ENCODE measurements at regions not wholly inside any gene's neighbourhood (a gene's known extent, or its start where the extent isn't known, plus 50 kb on each side); places are given as distances from the start of the nearest gene placed in this dataset.

DNA sequence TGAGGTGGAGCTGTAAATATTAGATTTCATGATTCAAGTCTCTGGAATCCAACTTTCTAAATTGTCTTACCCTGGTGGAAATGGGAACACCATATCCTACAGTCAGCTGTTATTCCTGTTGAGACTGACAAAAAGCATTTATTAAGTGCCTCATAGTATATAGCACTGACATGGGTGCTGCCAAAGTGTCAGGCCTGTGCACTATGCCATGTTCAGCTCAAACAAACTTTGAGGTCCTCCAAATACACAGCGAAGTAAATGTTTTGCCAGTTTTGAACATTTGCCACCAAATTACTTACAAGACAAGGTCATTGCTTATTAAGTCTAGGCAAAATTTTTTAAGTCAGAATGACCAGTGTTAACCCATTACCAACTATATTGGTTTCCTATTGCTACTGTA lies 162.9 kb upstream of the SLC25A13 start:
- no peak for TF ChIP-seq CEBPB (IDR thresholded peaks at IDR 0.05; ENCODE audit: low read depth)
- no peak for TF ChIP-seq SP1 (IDR thresholded peaks at IDR 0.05; ENCODE audit: low read depth)
- no peak for TF ChIP-seq POLR2A (IDR thresholded peaks at IDR 0.05; ENCODE audit: borderline replicate concordance, extremely low read depth, insufficient read depth, insufficient read length)
- TF ChIP-seq, protein P1, sequence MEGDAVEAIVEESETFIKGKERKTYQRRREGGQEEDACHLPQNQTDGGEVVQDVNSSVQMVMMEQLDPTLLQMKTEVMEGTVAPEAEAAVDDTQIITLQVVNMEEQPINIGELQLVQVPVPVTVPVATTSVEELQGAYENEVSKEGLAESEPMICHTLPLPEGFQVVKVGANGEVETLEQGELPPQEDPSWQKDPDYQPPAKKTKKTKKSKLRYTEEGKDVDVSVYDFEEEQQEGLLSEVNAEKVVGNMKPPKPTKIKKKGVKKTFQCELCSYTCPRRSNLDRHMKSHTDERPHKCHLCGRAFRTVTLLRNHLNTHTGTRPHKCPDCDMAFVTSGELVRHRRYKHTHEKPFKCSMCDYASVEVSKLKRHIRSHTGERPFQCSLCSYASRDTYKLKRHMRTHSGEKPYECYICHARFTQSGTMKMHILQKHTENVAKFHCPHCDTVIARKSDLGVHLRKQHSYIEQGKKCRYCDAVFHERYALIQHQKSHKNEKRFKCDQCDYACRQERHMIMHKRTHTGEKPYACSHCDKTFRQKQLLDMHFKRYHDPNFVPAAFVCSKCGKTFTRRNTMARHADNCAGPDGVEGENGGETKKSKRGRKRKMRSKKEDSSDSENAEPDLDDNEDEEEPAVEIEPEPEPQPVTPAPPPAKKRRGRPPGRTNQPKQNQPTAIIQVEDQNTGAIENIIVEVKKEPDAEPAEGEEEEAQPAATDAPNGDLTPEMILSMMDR (IDR thresholded peaks at IDR 0.05 in 2 of 3, conservative IDR thresholded peaks at IDR 0.05 in 1 of 3; ENCODE audit: borderline replicate concordance in 1 of 3, insufficient read depth in 1 of 3, low read depth in 2 of 3, low read length in 2 of 3), result no peak
- no peak for TF ChIP-seq EZH2 (IDR thresholded peaks at IDR 0.05)
- no peak for TF ChIP-seq POLR2AphosphoS5 (IDR thresholded peaks at IDR 0.05; ENCODE audit: low read depth, low read length)
- no peak for TF ChIP-seq YY1 (IDR thresholded peaks at IDR 0.05; ENCODE audit: extremely low read depth, insufficient replicate concordance, low read depth, low read length)
- no peak for TF ChIP-seq EGR1 (IDR thresholded peaks at IDR 0.05; ENCODE audit: low read depth)
- TF ChIP-seq SRF (IDR thresholded peaks at IDR 0.05; ENCODE audit: low read depth), result no peak
- no peak for TF ChIP-seq JUND (IDR thresholded peaks at IDR 0.05)
- no peak for TF ChIP-seq EZH2phosphoT487 (IDR thresholded peaks at IDR 0.05; ENCODE audit: borderline replicate concordance)
- TF ChIP-seq, protein P2, sequence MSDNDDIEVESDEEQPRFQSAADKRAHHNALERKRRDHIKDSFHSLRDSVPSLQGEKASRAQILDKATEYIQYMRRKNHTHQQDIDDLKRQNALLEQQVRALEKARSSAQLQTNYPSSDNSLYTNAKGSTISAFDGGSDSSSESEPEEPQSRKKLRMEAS (IDR thresholded peaks at IDR 0.05), result no peak
- no peak for TF ChIP-seq FOSL1 (IDR thresholded peaks at IDR 0.05; ENCODE audit: low read depth)
- no peak for TF ChIP-seq ZFX (IDR thresholded peaks at IDR 0.05)

All from HCT116 (cell line).